HCT116 (cell line): ENCODE measurements at regions not wholly inside any gene's neighbourhood (a gene's known extent, or its start where the extent isn't known, plus 50 kb on each side); places are given as distances from the start of the nearest gene placed in this dataset.

Experiments used
- ATAC-seq: fragments of 200-7000 bp; cut with Tn5 transposase; 2 replicates; pipeline ENCODE4 v1.9.1; 2020; ENCODE audit warnings: mild to moderate bottlenecking, moderate library complexity
- BruUV-seq: library from RNA; stranded (reverse); fragments of 400-500 nt; replicated peaks from 2 replicates; lab custom pipeline; 2021; lab: Mats Ljungman, UMichigan
- CTCF ChIA-PET: fragments of 300-600 bp; sonication (Branson Sonifier 250); formaldehyde crosslinking; loops from one replicate; lab custom pipeline; 2021; ENCODE audit warnings: antibody characterized with exemption; lab: Charles Lee
- POLR2A ChIA-PET: fragments of 300-600, 350-600 bp; sonication (Branson Sonifier 250); formaldehyde crosslinking; loops from one replicate; lab custom pipeline; 2021; ENCODE audit warnings: antibody characterized with exemption; lab: Charles Lee
- RAD21 ChIA-PET, 2 experiments: fragments of 300-600 bp; sonication (Branson Sonifier 250); formaldehyde crosslinking; loops; one replicate each; lab custom pipeline; 2023; ENCODE audit warnings: low total read pairs in 2 of 2; ENCODE audit not compliant: uncharacterized antibody in 2 of 2, unreplicated experiment in 2 of 2, low non-redundant PET in 1 of 2; lab: Charles Lee
- DNase-seq: peaks from one replicate; pipeline ENCODE4 v3.0.0-alpha.2; 2010; ENCODE audit warnings: low read depth, low spot score
- H2AFZ ChIP-seq: fragments of 200-600 bp; shearing (Covaris generic), sonication (generic); 2 replicates; pipeline ENCODE4 v1.6.1; 2017; ENCODE audit warnings: low read depth, mixed run types, mixed read lengths, antibody characterized with exemption, low read length; ENCODE audit not compliant: poor library complexity, severe bottlenecking
- H3K27ac ChIP-seq: 2 replicates; pipeline ENCODE4 v1.5.1; 2012; ENCODE audit warnings: low read depth, low read length
- H3K27me3 ChIP-seq: fragments of 200-600 bp; sonication (generic); 2 replicates; pipeline ENCODE4 v1.6.1; 2016; ENCODE audit warnings: mixed run types, low read length, mixed read lengths; ENCODE audit not compliant: insufficient read depth
- H3K36me3 ChIP-seq, 2 experiments: fragments of 200-500 bp in 1 of 2; fragments of 200-600 bp in 1 of 2; sonication (Bioruptor generic) in 1 of 2; sonication (generic) in 1 of 2; 2 replicates each; pipeline versions ENCODE4 v1.5.1 to v1.6.1; 2014 to 2016; ENCODE audit warnings: low read length in 2 of 2, inconsistent platforms in 1 of 2, mixed read lengths in 1 of 2, mixed run types in 1 of 2; ENCODE audit not compliant: insufficient read depth in 2 of 2, control insufficient read depth in 1 of 2
- H3K4me1 ChIP-seq, 2 experiments: fragments of 200-600 bp in 1 of 2; sonication (generic) in 1 of 2; 2 replicates each; pipeline versions ENCODE4 v1.5.1 to v1.6.1; 2012 to 2017; ENCODE audit warnings: low read length in 2 of 2, inconsistent platforms in 1 of 2, mild to moderate bottlenecking in 1 of 2, mixed read lengths in 1 of 2, mixed run types in 1 of 2, moderate library complexity in 1 of 2; ENCODE audit not compliant: insufficient read depth in 2 of 2, control insufficient read depth in 1 of 2
- H3K4me2 ChIP-seq: fragments of 200-600 bp; sonication (generic); 2 replicates; pipeline ENCODE4 v1.6.1; 2017; ENCODE audit warnings: mixed run types, low read length, mixed read lengths
- H3K4me3 ChIP-seq, 2 experiments: fragments of 200-600 bp in 1 of 2; sonication (generic) in 1 of 2; replicated peaks in 1 of 2; 2 replicates each; pipeline ENCODE4 v1.5.1; 2011 to 2016; ENCODE audit warnings: low read length in 2 of 2, control low read depth in 1 of 2, low read depth in 1 of 2, mild to moderate bottlenecking in 1 of 2, mixed read lengths in 1 of 2, mixed run types in 1 of 2
- H3K79me2 ChIP-seq: fragments of 200-600 bp; sonication (generic); 2 replicates; pipeline ENCODE4 v1.6.1; 2017; ENCODE audit warnings: mild to moderate bottlenecking, mixed run types, low read length, moderate library complexity, mixed read lengths; ENCODE audit not compliant: insufficient read depth
- H3K9ac ChIP-seq: fragments of 200-600 bp; sonication (generic); 2 replicates; pipeline ENCODE4 v1.6.1; 2016; ENCODE audit warnings: low read length, mixed read lengths
- H3K9me2 ChIP-seq: fragments of 200-600 bp; sonication (generic), shearing (Covaris generic); 2 replicates; pipeline ENCODE4 v1.6.1; 2017; ENCODE audit warnings: mixed run types, mild to moderate bottlenecking, moderate library complexity; ENCODE audit not compliant: insufficient read depth
- H3K9me3 ChIP-seq, 2 experiments: fragments of 200-500 bp in 1 of 2; fragments of 200-600 bp in 1 of 2; sonication (Bioruptor generic) in 1 of 2; sonication (generic) in 1 of 2; 2 replicates each; pipeline ENCODE4 v1.6.1; 2014 to 2017; ENCODE audit warnings: low read length in 2 of 2, mixed read lengths in 2 of 2, inconsistent platforms in 1 of 2, low read depth in 1 of 2, mild to moderate bottlenecking in 1 of 2, mixed run types in 1 of 2, moderate library complexity in 1 of 2; ENCODE audit not compliant: control insufficient read depth in 1 of 2, insufficient read depth in 1 of 2
- H4K20me1 ChIP-seq: fragments of 200-600 bp; sonication (generic), shearing (Covaris generic); 2 replicates; pipeline ENCODE4 v1.6.1; 2017; ENCODE audit warnings: mixed run types, mild to moderate bottlenecking, moderate library complexity; ENCODE audit not compliant: insufficient read depth
- EZH2 ChIP-seq: fragments of 200-600 bp; sonication (generic); IDR thresholded peaks from 2 replicates; pipeline ENCODE4 v1.6.1; 2017; ENCODE audit warnings: antibody characterized with exemption, mixed run types
- REST ChIP-seq: IDR thresholded peaks from 2 replicates; pipeline ENCODE4 v1.6.1; 2012; ENCODE audit warnings: low read depth
- TCF7L2 ChIP-seq: IDR thresholded peaks from 2 replicates; pipeline ENCODE4 v1.7.0; 2011; ENCODE audit warnings: borderline replicate concordance, inconsistent platforms; ENCODE audit not compliant: insufficient read depth, insufficient read length; ENCODE audit errors: extremely low read depth
- intact Hi-C: fragments of 100-400 bp; cut with micrococcal nuclease; formaldehyde crosslinking; loops from 2 replicates; pipeline ENCODE4 v1.10.0; 2022
- TF ChIP-seq, protein P1 (sequence below): IDR thresholded peaks from 2 replicates; pipeline ENCODE4 v1.6.1; 2011; ENCODE audit warnings: mild to moderate bottlenecking, low read length, moderate library complexity; ENCODE audit not compliant: insufficient replicate concordance; ENCODE audit errors: extremely low read depth

DNA sequence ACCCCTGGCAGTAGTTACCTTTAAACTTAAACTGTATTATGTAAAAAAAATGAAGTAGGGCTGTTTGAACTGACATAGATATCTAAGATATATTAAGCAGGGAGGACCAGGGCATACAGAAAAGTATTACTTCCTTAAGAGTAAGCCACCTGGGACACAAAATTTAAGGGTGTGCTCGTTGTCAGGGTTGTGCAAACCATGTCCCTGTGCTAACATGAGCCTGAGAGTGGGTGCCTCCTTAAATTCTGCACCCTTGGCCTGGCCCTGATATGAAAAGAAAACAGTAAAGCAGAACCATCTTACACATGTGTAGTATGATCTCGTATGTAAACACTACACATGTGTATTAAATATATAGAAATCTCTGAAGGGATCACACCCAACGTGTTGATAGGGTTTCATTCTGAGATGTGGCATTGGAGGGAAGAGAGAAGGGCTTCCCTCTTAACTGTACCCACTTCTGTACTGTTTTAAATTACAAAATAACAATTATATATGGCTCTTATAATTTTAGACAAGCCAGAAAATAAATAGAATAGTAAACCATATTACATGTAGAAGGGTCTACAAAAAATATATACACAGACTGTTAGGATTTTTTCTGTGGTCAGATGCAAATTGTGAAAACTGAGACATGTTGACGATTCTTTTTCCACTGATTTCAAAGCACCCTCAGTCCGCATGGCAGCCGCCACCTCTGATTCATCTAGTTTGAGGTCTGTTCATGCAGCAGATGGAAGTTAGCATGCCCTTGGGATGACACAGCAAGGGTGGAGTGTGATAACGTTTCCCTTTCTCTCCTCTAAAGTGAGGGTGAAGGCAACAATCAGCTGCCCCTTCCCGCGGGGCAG lies 400.8 kb upstream of the PROK2 start:
- H3K9me3 ChIP-seq = no peaks in the 10 kb centered on the region
- H3K4me3 ChIP-seq = no peak overlapping the region
- TF ChIP-seq TCF7L2 (no peak), REST (no peak), EZH2 (no peak)
- TF ChIP-seq, protein P1, sequence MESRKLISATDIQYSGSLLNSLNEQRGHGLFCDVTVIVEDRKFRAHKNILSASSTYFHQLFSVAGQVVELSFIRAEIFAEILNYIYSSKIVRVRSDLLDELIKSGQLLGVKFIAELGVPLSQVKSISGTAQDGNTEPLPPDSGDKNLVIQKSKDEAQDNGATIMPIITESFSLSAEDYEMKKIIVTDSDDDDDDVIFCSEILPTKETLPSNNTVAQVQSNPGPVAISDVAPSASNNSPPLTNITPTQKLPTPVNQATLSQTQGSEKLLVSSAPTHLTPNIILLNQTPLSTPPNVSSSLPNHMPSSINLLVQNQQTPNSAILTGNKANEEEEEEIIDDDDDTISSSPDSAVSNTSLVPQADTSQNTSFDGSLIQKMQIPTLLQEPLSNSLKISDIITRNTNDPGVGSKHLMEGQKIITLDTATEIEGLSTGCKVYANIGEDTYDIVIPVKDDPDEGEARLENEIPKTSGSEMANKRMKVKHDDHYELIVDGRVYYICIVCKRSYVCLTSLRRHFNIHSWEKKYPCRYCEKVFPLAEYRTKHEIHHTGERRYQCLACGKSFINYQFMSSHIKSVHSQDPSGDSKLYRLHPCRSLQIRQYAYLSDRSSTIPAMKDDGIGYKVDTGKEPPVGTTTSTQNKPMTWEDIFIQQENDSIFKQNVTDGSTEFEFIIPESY = no peak
- TF ChIP-seq, all 23 proteins: peak for 0
- Histone ChIP-seq H3K27ac (no peak overlapping the region), H3K36me3 (no peaks in the 10 kb centered on the region), H3K4me2 (no peak overlapping the region), H3K9ac (no peak overlapping the region), H3K27me3 (peaks cover 22% of the 10 kb centered on the region), H3K4me1 (peaks cover 0 to 3% of the 10 kb centered on the region in 2 experiments; a peak in 1 of 4 replicates), H4K20me1 (no peaks in the 10 kb centered on the region), H3K79me2 (no peaks in the 10 kb centered on the region), H2AFZ (no peak overlapping the region), H3K9me2 (no peaks in the 10 kb centered on the region)
- ATAC-seq (no peak; the same call in 1 of the 2 replicates), DNase-seq (no peak)
- intact Hi-C loops = no loop called here
- POLR2A ChIA-PET = no interaction called here
- no TSS peak for BruUV-seq
- CTCF ChIA-PET = no interaction called here
- RAD21 ChIA-PET = no interaction called here
